ENCODE measurements at regions not wholly inside any gene's neighbourhood (a gene's known extent, or its start where the extent isn't known, plus 50 kb on each side); places are given as distances from the start of the nearest gene placed in this dataset.

DNA sequence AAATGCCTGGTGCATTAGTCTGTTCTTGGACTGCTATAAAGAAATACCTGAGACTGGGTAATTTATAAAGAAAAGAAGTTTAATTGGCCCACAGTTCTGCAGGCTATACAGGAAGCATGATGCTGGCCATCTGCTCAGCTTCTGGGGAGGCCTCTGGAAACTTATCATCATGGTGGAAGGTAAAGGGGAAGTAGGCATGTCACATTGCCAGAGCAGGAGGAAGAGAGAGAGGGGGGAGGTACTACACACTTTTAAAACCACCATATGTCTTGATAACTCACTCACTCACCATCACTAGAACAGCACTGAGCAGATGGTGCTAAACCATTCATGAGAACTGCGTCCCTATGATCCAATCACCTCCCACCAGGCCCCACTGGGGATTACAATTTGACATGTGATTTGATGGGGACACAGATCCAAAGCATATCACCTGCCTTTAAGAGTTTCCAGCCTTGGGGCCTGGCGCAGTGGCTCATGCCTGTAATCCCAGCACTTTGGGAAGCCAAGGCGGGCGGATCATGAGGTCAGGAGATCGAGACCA, 219.0 kb downstream of the KATNAL1 start:
- Histone ChIP-seq H3K4me3 (ENCODE audit: extremely low read depth, insufficient read depth, low read length, poor library complexity, severe bottlenecking) (no peak overlapping the region), H3K4me1 (ENCODE audit: control insufficient read depth, insufficient read depth, low read length, poor library complexity, severe bottlenecking) (no peaks in the 10 kb centered on the region), H3K9me3 (ENCODE audit: control insufficient read depth, low read length) (peaks cover 10% of the 10 kb centered on the region), H3K27ac (ENCODE audit: low read depth, low read length, severe bottlenecking) (no peak overlapping the region), H3K36me3 (ENCODE audit: control insufficient read depth, insufficient read depth, low read length) (no peaks in the 10 kb centered on the region)
- WGBS, 2 experiments (ENCODE audit: insufficient coverage in 2 of 2), result 80% methylated on average over 1 of the region's 5 CpGs; no CpG with 5 or more reads in 1 of the 2 experiments

DNA sequence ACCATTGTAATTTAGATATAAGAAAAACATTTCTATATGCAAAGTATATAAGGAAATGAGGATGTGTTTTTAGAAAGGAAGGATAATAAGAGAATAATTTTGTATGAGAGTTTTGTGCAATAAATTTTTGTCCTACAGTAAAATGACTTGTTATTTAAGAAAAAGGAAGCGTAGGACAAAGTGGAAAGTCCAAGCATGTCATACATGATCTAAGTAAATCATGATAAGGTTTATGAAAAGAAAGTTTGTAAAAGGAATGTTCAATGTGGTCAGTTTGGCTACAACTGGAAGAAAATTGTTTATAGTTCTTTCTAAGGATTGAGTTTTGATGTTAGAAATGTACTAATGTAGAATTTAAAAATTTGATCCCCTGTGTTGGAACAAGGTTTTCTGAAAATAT, 222.3 kb downstream of the KATNAL1 start:
- Histone ChIP-seq H3K4me1 (ENCODE audit: control insufficient read depth, insufficient read depth, low read length, poor library complexity, severe bottlenecking) (no peaks in the 10 kb centered on the region), H3K4me3 (ENCODE audit: extremely low read depth, insufficient read depth, low read length, poor library complexity, severe bottlenecking) (no peak overlapping the region), H3K36me3 (ENCODE audit: control insufficient read depth, insufficient read depth, low read length) (no peaks in the 10 kb centered on the region), H3K27ac (ENCODE audit: low read depth, low read length, severe bottlenecking) (no peak overlapping the region), H3K9me3 (ENCODE audit: control insufficient read depth, low read length) (peaks cover 10% of the 10 kb centered on the region)
- WGBS, 2 experiments (ENCODE audit: insufficient coverage in 2 of 2), result 88 to 92% methylated on average over 1 of the region's 1 CpG

DNA sequence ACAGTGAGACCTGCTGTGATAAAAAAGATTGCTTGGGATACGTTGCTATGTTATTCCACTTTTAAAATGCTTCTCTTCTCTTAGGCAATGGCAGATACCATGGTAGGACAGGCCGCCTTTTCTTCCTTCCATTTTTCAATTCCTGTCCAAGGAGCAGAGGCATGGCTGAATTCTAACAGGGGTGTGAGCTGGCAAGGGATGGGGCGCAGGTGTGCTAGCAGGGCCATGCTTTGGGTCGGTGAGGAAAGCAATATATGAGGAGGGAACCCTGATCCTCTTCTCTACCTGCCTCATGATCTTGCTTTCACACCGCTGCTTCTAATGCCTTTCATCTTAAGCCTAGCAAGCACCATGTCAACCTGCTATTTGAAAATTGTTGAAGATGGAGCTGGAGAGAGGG, 225.0 kb downstream of the KATNAL1 start:
- Histone ChIP-seq H3K9me3 (ENCODE audit: control insufficient read depth, low read length) (peaks cover 10% of the 10 kb centered on the region), H3K27ac (ENCODE audit: low read depth, low read length, severe bottlenecking) (no peak overlapping the region), H3K4me3 (ENCODE audit: extremely low read depth, insufficient read depth, low read length, poor library complexity, severe bottlenecking) (no peak overlapping the region), H3K36me3 (ENCODE audit: control insufficient read depth, insufficient read depth, low read length) (no peaks in the 10 kb centered on the region), H3K4me1 (ENCODE audit: control insufficient read depth, insufficient read depth, low read length, poor library complexity, severe bottlenecking) (no peaks in the 10 kb centered on the region)
- WGBS, 2 experiments (ENCODE audit: insufficient coverage in 2 of 2), result 92 to 100% methylated on average over 1 of the region's 5 CpGs

DNA sequence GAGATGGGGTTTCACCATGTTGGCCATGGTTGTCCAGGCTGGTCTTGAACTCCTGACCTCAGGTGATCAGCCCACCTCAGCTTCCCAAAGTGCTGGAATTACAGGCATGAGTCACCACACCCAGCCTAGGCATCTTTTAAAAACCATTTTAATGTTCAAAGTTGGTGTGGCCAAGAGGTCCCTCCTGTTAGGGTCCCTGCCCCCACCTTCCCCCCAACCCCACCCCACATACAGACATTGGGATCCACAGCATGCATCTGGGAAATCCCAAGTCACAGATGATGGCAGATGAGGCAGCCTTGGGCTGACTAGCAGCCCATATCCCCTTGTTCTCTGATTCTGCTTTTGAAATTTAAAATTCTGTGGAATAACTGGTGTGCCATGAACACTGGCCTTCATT, 226.0 kb downstream of the KATNAL1 start:
- Histone ChIP-seq H3K27ac (ENCODE audit: low read depth, low read length, severe bottlenecking) (no peak overlapping the region), H3K4me1 (ENCODE audit: control insufficient read depth, insufficient read depth, low read length, poor library complexity, severe bottlenecking) (no peaks in the 10 kb centered on the region), H3K36me3 (ENCODE audit: control insufficient read depth, insufficient read depth, low read length) (no peaks in the 10 kb centered on the region), H3K9me3 (ENCODE audit: control insufficient read depth, low read length) (peaks cover 10% of the 10 kb centered on the region), H3K4me3 (ENCODE audit: extremely low read depth, insufficient read depth, low read length, poor library complexity, severe bottlenecking) (no peak overlapping the region)

DNA sequence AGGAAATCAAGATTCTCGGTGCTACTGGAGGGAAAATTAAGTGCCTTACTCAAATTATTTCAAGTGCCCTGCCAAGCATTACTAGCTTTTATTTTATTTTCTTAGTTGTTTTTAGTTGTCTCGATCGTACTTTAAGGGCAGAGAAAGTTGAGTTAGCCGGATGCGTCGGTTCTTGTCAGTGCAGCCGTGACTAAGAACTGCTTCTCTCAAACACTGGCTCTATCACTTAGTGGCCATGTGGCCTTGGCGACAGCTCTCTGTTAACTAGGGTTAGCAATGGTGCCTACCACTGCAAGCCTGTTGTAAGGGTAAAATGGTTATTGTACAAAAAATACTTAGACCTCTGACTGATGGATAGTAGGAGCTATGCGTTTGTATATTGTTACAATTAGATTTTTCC, 227.8 kb downstream of the KATNAL1 start:
- H3K9me3 ChIP-seq (ENCODE audit: control insufficient read depth, low read length), result no peaks in the 10 kb centered on the region
- H3K27ac ChIP-seq (ENCODE audit: low read depth, low read length, severe bottlenecking), result no peak overlapping the region
- H3K4me3 ChIP-seq (ENCODE audit: extremely low read depth, insufficient read depth, low read length, poor library complexity, severe bottlenecking), result no peak overlapping the region
- H3K36me3 ChIP-seq (ENCODE audit: control insufficient read depth, insufficient read depth, low read length), result no peaks in the 10 kb centered on the region
- 93% methylated on average over 6 to 8 of the region's 9 CpGs for WGBS, 2 experiments (ENCODE audit: insufficient coverage in 2 of 2)
- H3K4me1 ChIP-seq (ENCODE audit: control insufficient read depth, insufficient read depth, low read length, poor library complexity, severe bottlenecking), result no peaks in the 10 kb centered on the region

DNA sequence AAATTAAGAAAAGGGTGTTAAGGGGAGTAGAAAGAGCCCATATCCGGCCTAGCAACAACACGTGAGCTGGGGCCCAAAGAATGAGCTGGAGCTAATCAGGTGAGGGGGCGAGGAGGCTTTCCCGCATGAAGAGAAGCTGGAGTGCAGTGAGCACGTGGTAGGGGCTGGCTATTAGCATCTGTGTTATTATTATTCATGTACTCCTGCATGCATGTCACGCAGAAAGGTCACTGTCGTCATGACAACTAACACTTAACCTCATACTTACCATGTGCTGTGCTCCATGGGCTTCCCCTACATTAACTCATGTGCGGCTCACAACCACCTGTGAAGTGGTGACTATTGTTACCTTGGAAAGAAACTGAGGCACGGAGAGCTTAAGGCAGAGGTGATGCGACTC, 227.6 kb upstream of the UBL3 start:
- H3K27ac ChIP-seq (ENCODE audit: low read depth, low read length, severe bottlenecking), result no peak overlapping the region
- WGBS, 2 experiments (ENCODE audit: insufficient coverage in 2 of 2), result 90 to 95% methylated on average over 4 of the region's 10 CpGs

DNA sequence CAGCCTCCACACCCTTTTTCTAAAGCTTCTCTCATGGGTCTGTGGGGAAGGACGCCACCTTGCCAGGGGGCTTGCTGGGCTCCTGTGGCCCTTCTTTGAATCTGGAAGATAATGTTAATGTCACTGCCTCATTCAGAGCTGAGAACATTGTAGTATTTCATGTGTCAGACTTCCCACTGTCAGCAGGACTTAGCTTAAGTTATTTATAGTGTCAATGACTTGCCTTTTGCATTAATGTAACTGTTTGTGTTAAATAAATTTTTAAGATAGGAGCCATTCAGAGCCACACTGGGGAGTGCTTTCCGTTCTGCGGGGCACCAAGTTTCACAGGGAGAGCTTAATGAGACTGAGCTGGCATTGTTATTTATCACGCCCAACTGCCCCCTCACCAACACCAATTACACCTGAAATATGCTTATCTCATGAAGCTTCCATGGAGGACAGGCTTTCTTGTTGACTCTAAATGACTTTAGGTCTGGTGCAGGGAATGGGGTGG, 226.9 kb upstream of the UBL3 start:
- WGBS, 2 experiments (ENCODE audit: insufficient coverage in 2 of 2), result no CpG with 5 or more reads among the region's 4 CpGs
- no peak overlapping the region for H3K27ac ChIP-seq (ENCODE audit: low read depth, low read length, severe bottlenecking)
- H3K4me3 ChIP-seq (ENCODE audit: extremely low read depth, insufficient read depth, low read length, poor library complexity, severe bottlenecking), result no peak overlapping the region

More for the DNA sequence above, 227.6 kb upstream of the UBL3 start:
- H3K36me3 ChIP-seq (ENCODE audit: control insufficient read depth, insufficient read depth, low read length), result no peaks in the 10 kb centered on the region
- H3K4me1 ChIP-seq (ENCODE audit: control insufficient read depth, insufficient read depth, low read length, poor library complexity, severe bottlenecking), result no peaks in the 10 kb centered on the region
- no peaks in the 10 kb centered on the region for H3K9me3 ChIP-seq (ENCODE audit: control insufficient read depth, low read length)
- no peak overlapping the region for H3K4me3 ChIP-seq (ENCODE audit: extremely low read depth, insufficient read depth, low read length, poor library complexity, severe bottlenecking)

DNA sequence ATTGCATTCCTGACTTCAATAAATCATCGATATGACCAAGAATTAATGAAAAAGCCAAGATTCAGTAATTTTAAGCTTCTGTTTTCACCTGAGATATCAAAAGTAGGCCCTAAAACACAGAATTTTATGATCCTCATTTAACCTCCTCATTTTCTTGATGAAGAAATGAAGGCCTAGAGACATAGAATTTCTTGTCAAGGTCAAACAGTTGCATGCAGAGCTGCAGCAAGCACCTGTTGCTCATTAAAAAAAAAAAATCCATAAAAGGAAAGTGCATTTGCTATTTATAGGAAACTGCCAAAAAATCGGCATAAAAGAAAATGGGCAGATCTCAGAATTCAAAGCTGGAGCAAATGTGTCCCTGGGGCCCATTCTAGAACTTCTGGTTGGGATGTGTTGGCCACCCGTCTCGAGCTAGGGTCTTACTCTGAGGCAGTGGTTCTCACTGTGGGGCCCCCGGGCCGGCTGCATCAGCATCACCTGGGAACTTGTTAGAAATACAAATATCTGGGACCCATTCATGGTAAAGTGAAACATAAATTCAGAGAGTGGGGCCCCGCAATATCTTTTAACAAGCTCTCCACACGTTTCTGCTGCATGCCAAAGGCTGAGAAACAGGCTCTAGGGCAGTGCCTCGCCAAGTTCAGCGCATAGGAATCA, 224.7 kb upstream of the UBL3 start:
- Histone ChIP-seq H3K27ac (ENCODE audit: low read depth, low read length, severe bottlenecking) (no peak overlapping the region), H3K4me1 (ENCODE audit: control insufficient read depth, insufficient read depth, low read length, poor library complexity, severe bottlenecking) (peaks cover 6% of the 10 kb centered on the region), H3K9me3 (ENCODE audit: control insufficient read depth, low read length) (no peaks in the 10 kb centered on the region), H3K36me3 (ENCODE audit: control insufficient read depth, insufficient read depth, low read length) (no peaks in the 10 kb centered on the region), H3K4me3 (ENCODE audit: extremely low read depth, insufficient read depth, low read length, poor library complexity, severe bottlenecking) (no peak overlapping the region)
- 87 to 89% methylated on average over 7 to 9 of the region's 10 CpGs for whole genome bisulfite sequencing, 2 experiments (ENCODE audit: insufficient coverage in 2 of 2)

More for the DNA sequence above, 226.9 kb upstream of the UBL3 start:
- Histone ChIP-seq H3K36me3 (ENCODE audit: control insufficient read depth, insufficient read depth, low read length) (no peaks in the 10 kb centered on the region), H3K4me1 (ENCODE audit: control insufficient read depth, insufficient read depth, low read length, poor library complexity, severe bottlenecking) (peaks cover 4% of the 10 kb centered on the region), H3K9me3 (ENCODE audit: control insufficient read depth, low read length) (no peaks in the 10 kb centered on the region)

DNA sequence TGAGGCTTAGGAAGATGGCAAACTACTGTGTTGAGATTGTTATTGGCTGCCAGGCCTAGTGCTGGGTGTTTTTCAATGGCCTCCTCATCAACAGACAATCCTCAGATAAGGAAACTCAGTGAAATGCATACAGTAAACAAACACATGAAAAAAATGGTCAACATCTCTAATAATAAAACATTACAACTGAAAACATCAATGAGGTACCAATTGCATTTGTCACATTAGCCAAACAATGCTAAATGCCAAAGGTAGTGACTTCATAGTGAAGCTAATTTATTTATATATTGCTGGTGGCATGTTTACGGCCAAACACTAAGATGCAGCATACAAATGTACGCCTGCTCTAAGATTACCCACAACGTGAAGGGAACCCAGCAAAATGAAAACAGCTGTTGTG, 224.0 kb upstream of the UBL3 start:
- Histone ChIP-seq H3K9me3 (ENCODE audit: control insufficient read depth, low read length) (no peaks in the 10 kb centered on the region), H3K4me1 (ENCODE audit: control insufficient read depth, insufficient read depth, low read length, poor library complexity, severe bottlenecking) (peaks cover 6% of the 10 kb centered on the region), H3K27ac (ENCODE audit: low read depth, low read length, severe bottlenecking) (no peak overlapping the region), H3K4me3 (ENCODE audit: extremely low read depth, insufficient read depth, low read length, poor library complexity, severe bottlenecking) (no peak overlapping the region), H3K36me3 (ENCODE audit: control insufficient read depth, insufficient read depth, low read length) (no peaks in the 10 kb centered on the region)
- WGBS, 2 experiments (ENCODE audit: insufficient coverage in 2 of 2), result no CpG with 5 or more reads among the region's 3 CpGs

DNA sequence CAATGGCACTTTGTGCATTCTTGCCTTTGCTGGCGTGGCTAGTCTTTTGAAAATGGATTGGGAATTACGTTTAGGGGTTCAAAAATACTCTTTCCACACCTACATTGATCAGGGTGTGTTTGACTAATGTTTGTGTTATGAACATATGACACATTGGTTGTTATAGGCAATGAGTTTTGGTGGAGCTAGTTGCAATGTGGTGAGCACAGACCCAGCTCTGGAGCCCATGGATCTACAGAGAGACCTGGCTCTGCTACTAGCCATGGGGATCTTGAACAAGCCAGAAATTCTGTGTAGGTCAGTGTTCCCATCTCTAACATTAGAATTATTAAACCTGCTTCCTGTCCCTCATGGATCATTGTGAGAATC, 222.4 kb upstream of the UBL3 start:
- Histone ChIP-seq H3K36me3 (ENCODE audit: control insufficient read depth, insufficient read depth, low read length) (no peaks in the 10 kb centered on the region), H3K4me1 (ENCODE audit: control insufficient read depth, insufficient read depth, low read length, poor library complexity, severe bottlenecking) (peaks cover 6% of the 10 kb centered on the region), H3K27ac (ENCODE audit: low read depth, low read length, severe bottlenecking) (no peak overlapping the region), H3K4me3 (ENCODE audit: extremely low read depth, insufficient read depth, low read length, poor library complexity, severe bottlenecking) (no peak overlapping the region), H3K9me3 (ENCODE audit: control insufficient read depth, low read length) (no peaks in the 10 kb centered on the region)
- no CpG with 5 or more reads among the region's 2 CpGs for WGBS, 2 experiments (ENCODE audit: insufficient coverage in 2 of 2)

DNA sequence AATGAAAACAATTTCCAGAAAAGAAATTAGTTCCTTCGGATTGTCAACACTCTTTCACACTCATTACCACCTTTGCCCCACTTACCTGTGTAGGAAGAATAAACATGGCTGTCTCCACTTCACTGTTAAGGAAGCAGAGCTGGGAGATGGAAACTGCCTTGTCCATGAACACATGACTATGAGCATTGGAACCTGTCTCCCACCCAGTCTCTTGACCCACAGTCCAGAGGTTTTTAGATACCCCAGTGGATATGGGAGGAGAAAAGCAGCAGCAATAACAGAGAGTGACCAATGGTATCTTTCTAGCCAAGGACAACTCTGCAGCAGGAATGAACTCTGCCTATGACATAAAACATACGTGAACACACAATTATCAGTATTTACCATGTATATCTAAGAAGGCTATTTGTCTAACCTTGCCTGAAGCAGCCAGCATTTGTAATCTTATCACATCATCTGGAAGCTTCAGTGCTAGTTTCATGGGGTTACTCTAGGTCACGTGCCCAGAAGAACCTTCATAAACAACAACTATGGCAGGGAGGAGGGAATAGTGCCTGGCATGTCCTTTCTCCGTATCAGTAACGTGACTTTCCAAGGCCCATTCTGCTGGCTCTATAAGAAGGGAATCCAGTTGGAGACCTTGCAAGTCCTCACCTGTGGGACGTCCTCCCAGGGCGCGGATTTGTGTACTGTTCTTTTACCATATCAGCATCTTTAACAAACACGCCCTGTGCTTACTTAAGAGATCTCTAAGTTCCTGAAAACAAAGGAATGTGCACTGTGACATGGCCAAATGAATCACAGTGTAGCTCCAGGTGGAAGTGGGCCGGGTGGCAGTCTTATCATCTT, 221.8 kb upstream of the UBL3 start:
- H3K4me3 ChIP-seq (ENCODE audit: extremely low read depth, insufficient read depth, low read length, poor library complexity, severe bottlenecking), result no peak overlapping the region
- H3K27ac ChIP-seq (ENCODE audit: low read depth, low read length, severe bottlenecking), result no peak overlapping the region
- H3K36me3 ChIP-seq (ENCODE audit: control insufficient read depth, insufficient read depth, low read length), result no peaks in the 10 kb centered on the region
- H3K4me1 ChIP-seq (ENCODE audit: control insufficient read depth, insufficient read depth, low read length, poor library complexity, severe bottlenecking), result peaks cover 6% of the 10 kb centered on the region
- WGBS, 2 experiments (ENCODE audit: insufficient coverage in 2 of 2), result 97 to 98% methylated on average over 7 to 8 of the region's 10 CpGs
- no peaks in the 10 kb centered on the region for H3K9me3 ChIP-seq (ENCODE audit: control insufficient read depth, low read length)
